H1 (cell line): ENCODE measurements at regions not wholly inside any gene's neighbourhood (a gene's known extent, or its start where the extent isn't known, plus 50 kb on each side); places are given as distances from the start of the nearest gene placed in this dataset.

Source experiments
- CHD2 ChIP-seq: IDR thresholded peaks from 2 replicates; pipeline ENCODE4 v1.6.1; 2012; ENCODE audit warnings: low read length, improper control_type of control experiment
- GABPA ChIP-seq: IDR thresholded peaks from 2 replicates; pipeline ENCODE4 v1.6.1; 2011; ENCODE audit warnings: mild to moderate bottlenecking, low read length, moderate library complexity, borderline replicate concordance; ENCODE audit not compliant: insufficient read depth
- JUND ChIP-seq: IDR thresholded peaks from 2 replicates; pipeline ENCODE4 v1.6.1; 2011; ENCODE audit warnings: mild to moderate bottlenecking, improper control_type of control experiment, low read length
- RAD21 ChIP-seq, 2 experiments: IDR thresholded peaks in 1 of 2; conservative IDR thresholded peaks in 1 of 2; 2 replicates each; pipeline ENCODE4 v1.6.1; 2011; ENCODE audit warnings: low read depth in 2 of 2, low read length in 2 of 2, improper control_type of control experiment in 1 of 2, inconsistent platforms in 1 of 2, mild to moderate bottlenecking in 1 of 2, moderate library complexity in 1 of 2
- TF ChIP-seq, protein P1 (sequence below): IDR thresholded peaks from 2 replicates; pipeline ENCODE4 v1.6.1; 2012; ENCODE audit warnings: inconsistent platforms
- TF ChIP-seq, protein P2 (sequence below): IDR thresholded peaks from 2 replicates; pipeline ENCODE4 v1.6.1; 2011; ENCODE audit warnings: low read length, improper control_type of control experiment

DNA sequence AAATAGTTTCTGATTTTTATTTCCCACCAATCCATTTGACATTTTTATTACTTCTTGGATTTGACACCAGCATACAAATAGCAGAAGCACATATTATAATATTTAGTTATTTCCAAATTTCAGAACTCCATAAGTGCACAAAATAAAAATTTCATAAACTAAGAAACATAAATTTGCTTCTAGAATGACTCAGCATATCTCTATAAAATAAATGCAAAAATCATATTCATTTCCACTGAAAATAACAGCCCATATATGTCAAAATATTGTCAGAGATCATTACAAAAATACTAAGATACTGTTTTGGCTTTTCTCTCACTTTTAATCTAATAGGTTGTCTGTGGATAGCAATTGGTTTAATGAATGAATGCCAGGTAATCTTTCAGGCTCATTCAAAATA is 1654.2 kb downstream of the PCDH19 start:
- TF ChIP-seq, protein P1, sequence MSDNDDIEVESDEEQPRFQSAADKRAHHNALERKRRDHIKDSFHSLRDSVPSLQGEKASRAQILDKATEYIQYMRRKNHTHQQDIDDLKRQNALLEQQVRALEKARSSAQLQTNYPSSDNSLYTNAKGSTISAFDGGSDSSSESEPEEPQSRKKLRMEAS, result no peak
- TF ChIP-seq, protein P2, sequence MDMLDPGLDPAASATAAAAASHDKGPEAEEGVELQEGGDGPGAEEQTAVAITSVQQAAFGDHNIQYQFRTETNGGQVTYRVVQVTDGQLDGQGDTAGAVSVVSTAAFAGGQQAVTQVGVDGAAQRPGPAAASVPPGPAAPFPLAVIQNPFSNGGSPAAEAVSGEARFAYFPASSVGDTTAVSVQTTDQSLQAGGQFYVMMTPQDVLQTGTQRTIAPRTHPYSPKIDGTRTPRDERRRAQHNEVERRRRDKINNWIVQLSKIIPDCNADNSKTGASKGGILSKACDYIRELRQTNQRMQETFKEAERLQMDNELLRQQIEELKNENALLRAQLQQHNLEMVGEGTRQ, result no peak
- TF ChIP-seq JUND, result no peak
- no peak for TF ChIP-seq RAD21 (IDR thresholded peaks at IDR 0.05 in 1 of 2, conservative IDR thresholded peaks at IDR 0.05 in 1 of 2; ENCODE audit: low read depth in 2 of 2, low read length in 2 of 2)
- no peak for TF ChIP-seq CHD2
- TF ChIP-seq GABPA, result no peak
